GM23338 (cell line): ENCODE measurements at regions not wholly inside any gene's neighbourhood (a gene's known extent, or its start where the extent isn't known, plus 50 kb on each side); places are given as distances from the start of the nearest gene placed in this dataset.

Experiments
- ATAC-seq: fragments of 200-7000 bp; cut with Tn5 transposase; 3 replicates; pipeline ENCODE4 v1.9.1; 2020
- DNase-seq: peaks from one replicate; pipeline ENCODE4 v3.0.0-alpha.2; 2015; ENCODE audit warnings: low spot score
- H2AFZ ChIP-seq: fragments of 200-600 bp; sonication (generic); 2 replicates; pipeline ENCODE4 v1.8.0; 2016; ENCODE audit warnings: antibody characterized with exemption, mild to moderate bottlenecking, moderate library complexity
- H3F3A ChIP-seq: fragments of 200-600 bp; sonication (generic); replicated peaks from 2 replicates; pipeline ENCODE4 v1.8.0; 2017; ENCODE audit warnings: antibody characterized with exemption, mixed run types, low read depth
- H3K27ac ChIP-seq: fragments of 200-600 bp; sonication (generic); 2 replicates; pipeline ENCODE4 v1.6.1; 2016; ENCODE audit warnings: low read depth
- H3K27me3 ChIP-seq: fragments of 200-600 bp; sonication (generic); 2 replicates; pipeline ENCODE4 v1.8.0; 2016; ENCODE audit warnings: mild to moderate bottlenecking, mixed run types, moderate library complexity; ENCODE audit not compliant: insufficient read depth
- H3K36me3 ChIP-seq: fragments of 200-600 bp; sonication (generic); 2 replicates; pipeline ENCODE4 v1.8.0; 2016; ENCODE audit warnings: mild to moderate bottlenecking; ENCODE audit not compliant: insufficient read depth
- H3K4me1 ChIP-seq: fragments of 200-600 bp; sonication (generic); 2 replicates; pipeline ENCODE4 v1.8.0; 2016; ENCODE audit warnings: mild to moderate bottlenecking, moderate library complexity; ENCODE audit not compliant: insufficient read depth
- H3K4me2 ChIP-seq: fragments of 200-600 bp; sonication (generic); 2 replicates; pipeline ENCODE4 v1.7.1; 2017; ENCODE audit warnings: mixed run types
- H3K4me3 ChIP-seq: fragments of 200-600 bp; sonication (generic); 2 replicates; pipeline ENCODE4 v1.6.1; 2016; ENCODE audit warnings: mixed run types
- H3K79me2 ChIP-seq: fragments of 200-600 bp; sonication (generic); replicated peaks from 2 replicates; pipeline ENCODE4 v1.8.0; 2017; ENCODE audit warnings: mild to moderate bottlenecking; ENCODE audit not compliant: insufficient read depth
- H3K9me2 ChIP-seq: fragments of 200-600 bp; sonication (generic); 2 replicates; pipeline ENCODE4 v1.8.0; 2017; ENCODE audit not compliant: insufficient read depth
- H4K20me1 ChIP-seq: fragments of 200-600 bp; sonication (generic); replicated peaks from 2 replicates; pipeline ENCODE4 v1.8.0; 2017; ENCODE audit warnings: mild to moderate bottlenecking; ENCODE audit not compliant: insufficient read depth
- H3K27ac Mint-ChIP-seq: 2 replicates; pipeline ENCODE4 v1.8.0; 2020; ENCODE audit warnings: inconsistent platforms, mild to moderate bottlenecking, moderate library complexity, mixed read lengths
- H3K27me3 Mint-ChIP-seq: 3 replicates; pipeline ENCODE4 v1.8.0; 2022; ENCODE audit warnings: low read depth, mild to moderate bottlenecking, moderate library complexity, mixed read lengths, inconsistent platforms; ENCODE audit not compliant: insufficient read depth, poor library complexity
- H3K36me3 Mint-ChIP-seq: 3 replicates; pipeline ENCODE4 v1.8.0; 2021; ENCODE audit warnings: low read depth, mild to moderate bottlenecking, inconsistent platforms, moderate library complexity, mixed read lengths
- H3K4me1 Mint-ChIP-seq: 3 replicates; pipeline ENCODE4 v1.8.0; 2020; ENCODE audit warnings: mild to moderate bottlenecking, inconsistent platforms, mixed read lengths
- H3K4me3 Mint-ChIP-seq: 3 replicates; pipeline ENCODE4 v1.8.0; 2021; ENCODE audit warnings: moderate library complexity, mild to moderate bottlenecking, inconsistent platforms, mixed read lengths
- H3K9me3 Mint-ChIP-seq: 3 replicates; pipeline ENCODE4 v1.8.0; 2020; ENCODE audit warnings: moderate library complexity, mild to moderate bottlenecking, inconsistent platforms, mixed read lengths
- CREB1 ChIP-seq: fragments of 250-450 bp; sonication (Bioruptor Pico); IDR thresholded peaks from 2 replicates; pipeline ENCODE4 v1.5.0; 2020; ENCODE audit warnings: low read depth, mild to moderate bottlenecking, moderate library complexity
- EZH2 ChIP-seq: fragments of 200-600 bp; sonication (generic); IDR thresholded peaks from one replicate; pipeline ENCODE4 v1.8.0; 2017; ENCODE audit warnings: antibody characterized with exemption, mild to moderate bottlenecking, low read depth; ENCODE audit not compliant: unreplicated experiment
- EZH2phosphoT487 ChIP-seq: fragments of 200-600 bp; sonication (generic); IDR thresholded peaks from one replicate; pipeline ENCODE4 v1.8.1; 2018; ENCODE audit warnings: antibody characterized with exemption; ENCODE audit not compliant: unreplicated experiment
- JUNB ChIP-seq: IDR thresholded peaks from one replicate; pipeline ENCODE4 v1.6.1; 2016; ENCODE audit warnings: antibody characterized with exemption; ENCODE audit not compliant: unreplicated experiment
- NANOG ChIP-seq: IDR thresholded peaks from 2 replicates; pipeline ENCODE4 v1.6.1; 2016; ENCODE audit warnings: antibody characterized with exemption, borderline replicate concordance
- POLR2AphosphoS5 ChIP-seq: IDR thresholded peaks from 2 replicates; pipeline ENCODE4 v1.6.1; 2016; ENCODE audit warnings: antibody characterized with exemption, low read depth
- STAT1 ChIP-seq: IDR thresholded peaks from one replicate; pipeline ENCODE4 v1.6.1; 2016; ENCODE audit warnings: antibody characterized with exemption; ENCODE audit not compliant: unreplicated experiment
- ZNF114 ChIP-seq: fragments of 250-450 bp; sonication (Bioruptor Pico); IDR thresholded peaks from 2 replicates; pipeline ENCODE4 v1.5.0; 2020; ENCODE audit warnings: mild to moderate bottlenecking, moderate library complexity
- ZNF331 ChIP-seq: fragments of 250-450 bp; sonication (Bioruptor Pico); IDR thresholded peaks from 2 replicates; pipeline ENCODE4 v1.5.0; 2020; ENCODE audit warnings: low read depth, mild to moderate bottlenecking, moderate library complexity
- TF ChIP-seq, protein P1 (sequence below): fragments of 250-450 bp; sonication (Bioruptor Pico); IDR thresholded peaks from 2 replicates; pipeline ENCODE4 v1.5.0; 2020; ENCODE audit warnings: mild to moderate bottlenecking, moderate library complexity
- TF ChIP-seq, protein P2 (sequence below): IDR thresholded peaks from 2 replicates; pipeline ENCODE4 v1.6.1; 2016; ENCODE audit warnings: antibody characterized with exemption
- TF ChIP-seq, protein P3 (sequence below): IDR thresholded peaks from one replicate; pipeline ENCODE4 v1.6.1; 2018; ENCODE audit warnings: antibody characterized with exemption; ENCODE audit not compliant: unreplicated experiment
- TF ChIP-seq, protein P4 (sequence below), 2 experiments: fragments of 200-600 bp in 1 of 2; sonication (generic) in 1 of 2; conservative IDR thresholded peaks; 2 replicates each; pipeline versions ENCODE4 v1.5.1 to v1.6.1; 2016 to 2017; ENCODE audit warnings: antibody characterized with exemption in 2 of 2, low read depth in 2 of 2, mild to moderate bottlenecking in 2 of 2, moderate library complexity in 1 of 2

DNA sequence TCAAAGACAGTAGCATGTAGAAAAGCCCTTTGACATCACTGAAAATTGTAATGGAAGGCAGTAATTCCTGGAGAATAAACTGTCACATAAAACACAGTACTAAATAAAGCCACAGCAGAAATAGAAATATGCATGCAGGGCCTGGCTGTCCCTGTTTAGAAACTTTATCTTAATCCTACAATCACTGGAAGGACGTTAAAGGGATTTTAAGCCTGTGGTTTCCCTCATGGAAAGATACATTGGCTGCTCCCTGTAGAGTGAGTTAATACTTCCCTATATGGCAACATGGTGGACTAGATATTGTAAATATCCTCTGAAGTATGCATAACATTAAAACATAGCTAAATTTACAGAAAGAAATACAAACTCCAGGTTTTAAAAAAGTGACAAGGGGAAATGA is 1334.9 kb upstream of the CELF2 start:
- Mint-ChIP-seq H3K9me3 (peaks cover 26% of the 10 kb centered on the region), H3K4me3 (no peak overlapping the region), H3K27me3 (no peaks in the 10 kb centered on the region), H3K36me3 (peaks cover 21% of the 10 kb centered on the region), H3K4me1 (no peaks in the 10 kb centered on the region), H3K27ac (no peak overlapping the region)
- Histone ChIP-seq H3K27me3 (no peaks in the 10 kb centered on the region), H3K4me2 (no peak overlapping the region), H3K36me3 (peaks cover 6% of the 10 kb centered on the region; the same call in 1 of the 2 replicates), H3K9me2 (peaks cover 3% of the 10 kb centered on the region; the same call in 1 of the 2 replicates), H3K27ac (no peak overlapping the region), H4K20me1 (no peaks in the 10 kb centered on the region), H3K4me3 (no peak overlapping the region), H3K4me1 (no peaks in the 10 kb centered on the region), H3K79me2 (no peaks in the 10 kb centered on the region), H2AFZ (no peak overlapping the region), H3F3A (no peaks in the 10 kb centered on the region)
- DNase-seq (no peak), ATAC-seq (no peak)
- TF ChIP-seq POLR2AphosphoS5 (no peak), EZH2 (no peak), ZNF114 (CRISPR knock-in tag) (no peak), STAT1 (no peak), EZH2phosphoT487 (no peak), NANOG (no peak), CREB1 (no peak), ZNF331 (CRISPR knock-in tag) (no peak), JUNB (no peak)
- TF ChIP-seq, protein P1, sequence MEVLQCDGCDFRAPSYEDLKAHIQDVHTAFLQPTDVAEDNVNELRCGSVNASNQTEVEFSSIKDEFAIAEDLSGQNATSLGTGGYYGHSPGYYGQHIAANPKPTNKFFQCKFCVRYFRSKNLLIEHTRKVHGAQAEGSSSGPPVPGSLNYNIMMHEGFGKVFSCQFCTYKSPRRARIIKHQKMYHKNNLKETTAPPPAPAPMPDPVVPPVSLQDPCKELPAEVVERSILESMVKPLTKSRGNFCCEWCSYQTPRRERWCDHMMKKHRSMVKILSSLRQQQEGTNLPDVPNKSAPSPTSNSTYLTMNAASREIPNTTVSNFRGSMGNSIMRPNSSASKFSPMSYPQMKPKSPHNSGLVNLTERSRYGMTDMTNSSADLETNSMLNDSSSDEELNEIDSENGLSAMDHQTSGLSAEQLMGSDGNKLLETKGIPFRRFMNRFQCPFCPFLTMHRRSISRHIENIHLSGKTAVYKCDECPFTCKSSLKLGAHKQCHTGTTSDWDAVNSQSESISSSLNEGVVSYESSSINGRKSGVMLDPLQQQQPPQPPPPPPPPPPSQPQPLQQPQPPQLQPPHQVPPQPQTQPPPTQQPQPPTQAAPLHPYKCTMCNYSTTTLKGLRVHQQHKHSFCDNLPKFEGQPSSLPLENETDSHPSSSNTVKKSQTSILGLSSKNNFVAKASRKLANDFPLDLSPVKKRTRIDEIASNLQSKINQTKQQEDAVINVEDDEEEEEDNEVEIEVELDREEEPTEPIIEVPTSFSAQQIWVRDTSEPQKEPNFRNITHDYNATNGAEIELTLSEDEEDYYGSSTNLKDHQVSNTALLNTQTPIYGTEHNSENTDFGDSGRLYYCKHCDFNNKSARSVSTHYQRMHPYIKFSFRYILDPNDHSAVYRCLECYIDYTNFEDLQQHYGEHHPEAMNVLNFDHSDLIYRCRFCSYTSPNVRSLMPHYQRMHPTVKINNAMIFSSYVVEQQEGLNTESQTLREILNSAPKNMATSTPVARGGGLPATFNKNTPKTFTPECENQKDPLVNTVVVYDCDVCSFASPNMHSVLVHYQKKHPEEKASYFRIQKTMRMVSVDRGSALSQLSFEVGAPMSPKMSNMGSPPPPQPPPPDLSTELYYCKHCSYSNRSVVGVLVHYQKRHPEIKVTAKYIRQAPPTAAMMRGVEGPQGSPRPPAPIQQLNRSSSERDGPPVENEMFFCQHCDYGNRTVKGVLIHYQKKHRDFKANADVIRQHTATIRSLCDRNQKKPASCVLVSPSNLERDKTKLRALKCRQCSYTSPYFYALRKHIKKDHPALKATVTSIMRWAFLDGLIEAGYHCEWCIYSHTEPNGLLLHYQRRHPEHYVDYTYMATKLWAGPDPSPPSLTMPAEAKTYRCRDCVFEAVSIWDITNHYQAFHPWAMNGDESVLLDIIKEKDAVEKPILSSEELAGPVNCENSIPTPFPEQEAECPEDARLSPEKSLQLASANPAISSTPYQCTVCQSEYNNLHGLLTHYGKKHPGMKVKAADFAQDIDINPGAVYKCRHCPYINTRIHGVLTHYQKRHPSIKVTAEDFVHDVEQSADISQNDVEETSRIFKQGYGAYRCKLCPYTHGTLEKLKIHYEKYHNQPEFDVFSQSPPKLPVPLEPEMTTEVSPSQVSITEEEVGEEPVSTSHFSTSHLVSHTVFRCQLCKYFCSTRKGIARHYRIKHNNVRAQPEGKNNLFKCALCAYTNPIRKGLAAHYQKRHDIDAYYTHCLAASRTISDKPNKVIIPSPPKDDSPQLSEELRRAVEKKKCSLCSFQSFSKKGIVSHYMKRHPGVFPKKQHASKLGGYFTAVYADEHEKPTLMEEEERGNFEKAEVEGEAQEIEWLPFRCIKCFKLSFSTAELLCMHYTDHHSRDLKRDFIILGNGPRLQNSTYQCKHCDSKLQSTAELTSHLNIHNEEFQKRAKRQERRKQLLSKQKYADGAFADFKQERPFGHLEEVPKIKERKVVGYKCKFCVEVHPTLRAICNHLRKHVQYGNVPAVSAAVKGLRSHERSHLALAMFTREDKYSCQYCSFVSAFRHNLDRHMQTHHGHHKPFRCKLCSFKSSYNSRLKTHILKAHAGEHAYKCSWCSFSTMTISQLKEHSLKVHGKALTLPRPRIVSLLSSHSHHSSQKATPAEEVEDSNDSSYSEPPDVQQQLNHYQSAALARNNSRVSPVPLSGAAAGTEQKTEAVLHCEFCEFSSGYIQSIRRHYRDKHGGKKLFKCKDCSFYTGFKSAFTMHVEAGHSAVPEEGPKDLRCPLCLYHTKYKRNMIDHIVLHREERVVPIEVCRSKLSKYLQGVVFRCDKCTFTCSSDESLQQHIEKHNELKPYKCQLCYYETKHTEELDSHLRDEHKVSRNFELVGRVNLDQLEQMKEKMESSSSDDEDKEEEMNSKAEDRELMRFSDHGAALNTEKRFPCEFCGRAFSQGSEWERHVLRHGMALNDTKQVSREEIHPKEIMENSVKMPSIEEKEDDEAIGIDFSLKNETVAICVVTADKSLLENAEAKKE: no peak
- TF ChIP-seq, protein P2, sequence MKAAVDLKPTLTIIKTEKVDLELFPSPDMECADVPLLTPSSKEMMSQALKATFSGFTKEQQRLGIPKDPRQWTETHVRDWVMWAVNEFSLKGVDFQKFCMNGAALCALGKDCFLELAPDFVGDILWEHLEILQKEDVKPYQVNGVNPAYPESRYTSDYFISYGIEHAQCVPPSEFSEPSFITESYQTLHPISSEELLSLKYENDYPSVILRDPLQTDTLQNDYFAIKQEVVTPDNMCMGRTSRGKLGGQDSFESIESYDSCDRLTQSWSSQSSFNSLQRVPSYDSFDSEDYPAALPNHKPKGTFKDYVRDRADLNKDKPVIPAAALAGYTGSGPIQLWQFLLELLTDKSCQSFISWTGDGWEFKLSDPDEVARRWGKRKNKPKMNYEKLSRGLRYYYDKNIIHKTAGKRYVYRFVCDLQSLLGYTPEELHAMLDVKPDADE: no peak
- TF ChIP-seq, protein P3, sequence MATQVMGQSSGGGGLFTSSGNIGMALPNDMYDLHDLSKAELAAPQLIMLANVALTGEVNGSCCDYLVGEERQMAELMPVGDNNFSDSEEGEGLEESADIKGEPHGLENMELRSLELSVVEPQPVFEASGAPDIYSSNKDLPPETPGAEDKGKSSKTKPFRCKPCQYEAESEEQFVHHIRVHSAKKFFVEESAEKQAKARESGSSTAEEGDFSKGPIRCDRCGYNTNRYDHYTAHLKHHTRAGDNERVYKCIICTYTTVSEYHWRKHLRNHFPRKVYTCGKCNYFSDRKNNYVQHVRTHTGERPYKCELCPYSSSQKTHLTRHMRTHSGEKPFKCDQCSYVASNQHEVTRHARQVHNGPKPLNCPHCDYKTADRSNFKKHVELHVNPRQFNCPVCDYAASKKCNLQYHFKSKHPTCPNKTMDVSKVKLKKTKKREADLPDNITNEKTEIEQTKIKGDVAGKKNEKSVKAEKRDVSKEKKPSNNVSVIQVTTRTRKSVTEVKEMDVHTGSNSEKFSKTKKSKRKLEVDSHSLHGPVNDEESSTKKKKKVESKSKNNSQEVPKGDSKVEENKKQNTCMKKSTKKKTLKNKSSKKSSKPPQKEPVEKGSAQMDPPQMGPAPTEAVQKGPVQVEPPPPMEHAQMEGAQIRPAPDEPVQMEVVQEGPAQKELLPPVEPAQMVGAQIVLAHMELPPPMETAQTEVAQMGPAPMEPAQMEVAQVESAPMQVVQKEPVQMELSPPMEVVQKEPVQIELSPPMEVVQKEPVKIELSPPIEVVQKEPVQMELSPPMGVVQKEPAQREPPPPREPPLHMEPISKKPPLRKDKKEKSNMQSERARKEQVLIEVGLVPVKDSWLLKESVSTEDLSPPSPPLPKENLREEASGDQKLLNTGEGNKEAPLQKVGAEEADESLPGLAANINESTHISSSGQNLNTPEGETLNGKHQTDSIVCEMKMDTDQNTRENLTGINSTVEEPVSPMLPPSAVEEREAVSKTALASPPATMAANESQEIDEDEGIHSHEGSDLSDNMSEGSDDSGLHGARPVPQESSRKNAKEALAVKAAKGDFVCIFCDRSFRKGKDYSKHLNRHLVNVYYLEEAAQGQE: no peak
- TF ChIP-seq, protein P4, sequence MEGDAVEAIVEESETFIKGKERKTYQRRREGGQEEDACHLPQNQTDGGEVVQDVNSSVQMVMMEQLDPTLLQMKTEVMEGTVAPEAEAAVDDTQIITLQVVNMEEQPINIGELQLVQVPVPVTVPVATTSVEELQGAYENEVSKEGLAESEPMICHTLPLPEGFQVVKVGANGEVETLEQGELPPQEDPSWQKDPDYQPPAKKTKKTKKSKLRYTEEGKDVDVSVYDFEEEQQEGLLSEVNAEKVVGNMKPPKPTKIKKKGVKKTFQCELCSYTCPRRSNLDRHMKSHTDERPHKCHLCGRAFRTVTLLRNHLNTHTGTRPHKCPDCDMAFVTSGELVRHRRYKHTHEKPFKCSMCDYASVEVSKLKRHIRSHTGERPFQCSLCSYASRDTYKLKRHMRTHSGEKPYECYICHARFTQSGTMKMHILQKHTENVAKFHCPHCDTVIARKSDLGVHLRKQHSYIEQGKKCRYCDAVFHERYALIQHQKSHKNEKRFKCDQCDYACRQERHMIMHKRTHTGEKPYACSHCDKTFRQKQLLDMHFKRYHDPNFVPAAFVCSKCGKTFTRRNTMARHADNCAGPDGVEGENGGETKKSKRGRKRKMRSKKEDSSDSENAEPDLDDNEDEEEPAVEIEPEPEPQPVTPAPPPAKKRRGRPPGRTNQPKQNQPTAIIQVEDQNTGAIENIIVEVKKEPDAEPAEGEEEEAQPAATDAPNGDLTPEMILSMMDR (conservative IDR thresholded peaks at IDR 0.05; ENCODE audit: low read depth in 2 of 2): no peak
